ENCODE measurements at regions not wholly inside any gene's neighbourhood (a gene's known extent, or its start where the extent isn't known, plus 50 kb on each side); places are given as distances from the start of the nearest gene placed in this dataset.
"Not testable (repeated sequence)": the region's sequence is repeated elsewhere in the genome, so short reads cannot be mapped to it uniquely, and the experiment has no call there.

DNA sequence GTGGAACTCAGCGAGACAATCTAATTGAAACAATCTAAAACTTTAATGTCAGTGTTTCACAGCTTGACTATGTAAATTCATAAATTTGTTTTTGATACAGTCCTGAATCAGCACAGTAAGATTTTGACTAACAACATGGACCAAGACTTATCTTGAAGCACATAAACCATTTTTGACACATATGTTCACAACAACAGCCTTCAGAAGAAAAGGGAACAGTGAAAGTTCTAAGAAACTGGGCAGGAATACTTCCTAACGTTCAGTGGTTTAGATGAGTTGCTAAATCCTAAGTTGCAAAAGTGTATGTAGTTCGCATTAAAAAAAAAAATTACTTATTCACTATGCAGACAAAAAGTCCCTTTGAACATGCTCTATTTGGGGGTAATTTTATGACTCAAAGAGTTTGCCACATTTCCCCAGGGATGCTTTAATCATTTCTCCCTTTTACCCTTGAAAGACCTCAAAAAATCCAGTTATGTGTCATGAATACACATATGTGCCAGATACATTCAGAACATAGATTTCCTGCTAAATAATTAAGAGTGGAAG, 120.2 kb downstream of the MRPL39 start:
- no peak for DNase-seq

DNA sequence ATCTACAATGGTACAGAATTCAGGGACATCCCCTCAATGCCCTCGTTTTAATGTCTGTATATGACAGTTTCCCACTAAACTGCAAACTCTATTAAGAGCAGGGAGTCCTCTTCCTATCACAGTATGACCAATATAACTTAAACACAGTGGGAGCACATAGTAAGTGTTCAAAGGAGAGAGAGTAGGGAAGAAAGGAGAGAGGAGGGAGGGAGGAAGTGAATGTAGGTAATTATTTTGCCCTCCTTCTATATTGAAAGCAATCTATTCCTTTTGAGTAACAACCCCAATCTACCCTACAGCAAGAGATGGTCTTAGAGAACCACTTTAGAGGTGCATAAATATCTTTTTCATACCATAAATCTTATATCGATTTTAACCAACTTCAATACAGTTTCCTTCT, 121.4 kb downstream of the MRPL39 start:
- DNase-seq, result no peak

DNA sequence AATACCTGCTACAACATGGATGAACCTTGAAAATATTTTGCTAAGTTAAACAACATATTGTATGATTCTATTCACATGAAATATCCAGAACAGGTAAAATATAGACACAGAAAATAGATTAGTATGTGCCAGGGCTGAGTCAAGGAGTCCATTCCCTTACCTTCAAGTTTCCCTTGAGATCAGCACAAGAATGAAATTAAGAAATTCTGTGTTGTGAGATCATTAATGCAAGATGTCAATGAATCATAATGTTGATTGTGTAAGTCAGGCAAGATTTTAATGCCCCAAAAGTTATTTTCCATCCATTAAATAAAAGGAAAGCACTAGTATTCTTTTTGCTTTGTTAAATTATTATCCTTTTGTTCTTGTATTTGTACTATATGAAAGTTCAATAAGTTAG, 139.4 kb downstream of the MRPL39 start:
- DNase-seq, result no peak

- not testable (repeated sequence) for DNase-seq
Observed at GRCh38 chr21:25467071-25467470, 140.2 kb downstream of the MRPL39 start.

DNA sequence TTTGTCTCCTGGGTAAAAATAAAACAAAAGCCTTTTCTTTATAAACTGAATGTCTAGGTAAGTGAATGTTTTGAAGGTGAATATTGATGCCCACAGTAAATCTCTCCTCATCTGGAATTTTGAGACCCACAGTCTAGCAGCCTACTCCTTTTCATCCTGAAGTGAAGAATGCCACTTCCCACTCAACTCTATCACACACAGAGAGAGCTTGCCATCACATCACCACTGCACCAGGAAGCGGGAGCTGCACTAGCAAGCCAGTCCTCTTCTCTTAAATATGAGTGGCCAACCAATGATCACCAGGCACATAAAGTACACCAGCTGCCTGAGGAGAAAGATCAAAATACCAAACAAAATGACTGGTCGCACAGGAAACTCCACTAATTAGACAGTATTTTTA, 140.8 kb downstream of the MRPL39 start:
- DNase-seq, result no peak

DNA sequence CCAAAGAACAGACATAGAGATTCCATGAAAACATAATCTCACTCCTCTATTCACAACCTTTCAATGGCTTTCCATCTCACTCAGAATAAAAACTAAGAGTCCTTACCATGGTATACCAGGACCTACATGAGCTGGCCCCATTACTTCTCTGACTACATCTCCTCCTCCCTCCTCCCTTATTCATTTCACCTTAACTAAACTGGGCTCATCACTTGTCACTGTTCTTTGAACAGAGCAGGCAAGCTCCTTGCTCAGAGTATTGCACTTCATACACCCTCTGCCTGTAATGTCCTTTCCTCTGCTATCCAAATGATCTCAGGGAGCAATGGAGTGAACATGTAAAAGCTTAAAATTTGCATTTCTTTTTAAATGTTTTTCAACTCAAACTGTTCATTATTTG, 142.0 kb downstream of the MRPL39 start:
- DNase-seq, result no peak

- no peak for DNase-seq
Observed at GRCh38 chr21:25464275-25464674, 143.0 kb downstream of the MRPL39 start.

- DNase-seq, result no peak
Observed at GRCh38 chr21:25462517-25462971, 144.7 kb downstream of the MRPL39 start.

DNA sequence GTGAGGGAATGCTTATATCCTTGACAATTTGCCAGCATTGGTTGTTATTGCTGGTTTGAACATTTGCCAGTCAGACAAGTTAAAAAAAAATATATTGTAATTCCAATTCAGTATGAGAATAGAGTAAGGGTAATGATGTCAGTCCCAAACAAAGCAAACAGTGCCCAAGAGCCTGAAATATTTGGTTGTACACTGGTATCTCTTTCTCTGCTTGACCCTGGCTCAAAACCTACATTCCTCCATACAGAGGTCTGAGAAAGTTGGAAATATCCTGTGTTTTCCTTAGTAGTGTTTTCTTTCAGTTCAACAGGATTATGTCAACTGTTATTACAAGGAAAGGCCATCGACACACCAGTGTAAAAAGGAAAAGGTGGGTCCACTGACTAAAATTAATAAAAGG, 145.6 kb downstream of the MRPL39 start:
- no peak for DNase-seq

GRCh38 chr21:25459993-25460392, 147.3 kb downstream of the MRPL39 start:
- no peak for DNase-seq

GRCh38 chr21:25459365-25459764, 147.9 kb downstream of the MRPL39 start:
- no peak for DNase-seq

GRCh38 chr21:25458484-25458883, 148.8 kb downstream of the MRPL39 start:
- DNase-seq, result no peak

GRCh38 chr21:25457946-25458345, 149.3 kb downstream of the MRPL39 start:
- DNase-seq, result no peak

DNA sequence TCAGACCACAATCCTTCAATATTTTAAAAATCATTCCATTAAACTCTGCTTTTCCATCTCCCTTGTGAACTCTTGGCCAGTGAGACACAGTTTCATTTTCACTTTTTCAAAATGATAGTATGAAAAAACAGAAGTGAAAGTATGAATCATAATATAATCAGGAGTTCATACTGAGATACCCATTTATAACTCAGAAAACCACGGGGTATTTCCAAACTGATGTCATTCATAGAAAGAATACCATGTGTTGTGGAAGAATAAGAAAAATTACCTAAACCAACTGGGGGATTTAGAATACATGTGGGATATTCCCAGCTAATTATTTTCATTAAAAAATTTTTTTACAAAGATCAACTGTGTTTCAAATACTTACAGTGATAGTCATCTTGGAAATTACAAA, 149.9 kb downstream of the MRPL39 start:
- DNase-seq, result no peak

DNA sequence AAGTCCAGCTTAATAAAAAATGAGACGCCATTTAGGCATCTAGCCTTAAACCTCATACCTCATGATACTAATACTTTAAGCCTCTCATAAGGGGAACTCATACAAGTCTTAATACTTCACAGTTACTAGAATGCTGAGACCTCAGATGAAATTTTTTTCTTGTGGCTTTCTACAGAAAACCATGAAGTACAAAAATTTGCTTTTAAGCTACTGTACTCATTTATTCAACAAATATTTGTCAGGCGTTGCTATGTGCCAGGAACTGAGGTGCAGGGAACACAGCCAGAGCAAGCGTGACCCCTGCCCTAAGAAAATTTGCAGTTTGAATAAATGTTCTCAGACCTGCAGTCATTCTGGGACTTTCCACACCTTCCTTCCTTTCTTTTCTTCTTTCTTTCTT, 150.6 kb downstream of the MRPL39 start:
- DNase-seq, result no peak

GRCh38 chr21:25453524-25453923, 153.8 kb downstream of the MRPL39 start:
- no peak for DNase-seq

GRCh38 chr21:25449950-25450349, 157.3 kb downstream of the MRPL39 start:
- DNase-seq, result no peak

- no peak for DNase-seq
Observed at GRCh38 chr21:25441835-25442234, 165.4 kb downstream of the MRPL39 start.

DNA sequence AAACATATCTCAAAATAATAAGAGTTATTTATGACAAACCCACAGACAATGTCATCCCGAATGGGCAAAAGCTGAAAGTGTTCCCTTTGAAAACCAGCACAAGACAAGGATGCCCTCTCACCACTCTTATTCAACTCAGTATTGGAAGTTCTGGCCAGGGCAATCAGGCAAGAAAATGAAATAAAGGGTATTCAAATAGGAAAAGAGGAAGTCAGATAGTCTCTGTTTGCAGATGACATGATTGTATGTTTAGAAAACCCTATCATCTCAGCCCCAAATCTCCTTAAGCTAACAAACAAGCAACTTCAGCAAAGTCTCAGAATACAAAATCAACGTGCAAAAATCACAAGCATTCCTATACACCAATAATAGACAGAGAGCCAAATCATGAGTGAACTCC, 169.8 kb downstream of the MRPL39 start:
- DNase-seq, result not testable (repeated sequence)

DNA sequence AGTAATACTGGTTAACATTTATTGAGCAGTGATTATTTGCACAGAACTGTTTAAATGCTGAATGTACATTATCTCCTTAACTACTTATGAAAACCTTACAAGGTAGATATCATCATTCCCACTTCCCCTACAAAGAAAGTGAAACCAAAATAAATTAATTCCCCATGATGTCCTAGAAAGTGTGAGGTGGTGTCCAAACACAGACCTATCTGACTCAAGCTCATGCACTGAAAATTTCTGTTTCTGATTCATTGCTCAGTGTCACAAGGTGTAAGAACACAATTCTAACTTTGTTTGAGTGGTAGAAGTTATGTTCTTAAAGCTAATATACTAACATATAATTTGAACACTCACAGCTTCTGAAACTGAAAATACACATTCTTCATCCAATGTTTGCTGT, 178.7 kb downstream of the MRPL39 start:
- DNase-seq, result no peak

DNA sequence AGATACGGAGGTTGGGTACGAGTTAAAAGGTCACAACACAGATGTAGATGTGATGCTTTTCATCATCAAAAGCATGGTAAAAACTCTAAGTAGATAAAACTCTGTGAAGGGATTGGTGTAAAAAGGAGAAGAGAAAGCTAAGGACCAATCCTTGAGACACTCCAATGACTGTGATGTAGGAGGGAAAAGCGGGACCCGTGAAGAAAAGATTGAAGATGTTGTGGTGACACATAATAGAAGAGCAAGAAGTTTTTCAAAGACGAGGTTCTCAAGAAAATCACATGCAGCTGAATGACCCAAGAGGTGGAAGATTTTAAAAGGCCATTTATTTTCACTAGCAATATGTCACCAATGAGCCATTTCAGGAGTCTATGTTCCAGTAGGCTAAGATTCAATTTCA, 179.5 kb downstream of the MRPL39 start:
- DNase-seq, result no peak

DNA sequence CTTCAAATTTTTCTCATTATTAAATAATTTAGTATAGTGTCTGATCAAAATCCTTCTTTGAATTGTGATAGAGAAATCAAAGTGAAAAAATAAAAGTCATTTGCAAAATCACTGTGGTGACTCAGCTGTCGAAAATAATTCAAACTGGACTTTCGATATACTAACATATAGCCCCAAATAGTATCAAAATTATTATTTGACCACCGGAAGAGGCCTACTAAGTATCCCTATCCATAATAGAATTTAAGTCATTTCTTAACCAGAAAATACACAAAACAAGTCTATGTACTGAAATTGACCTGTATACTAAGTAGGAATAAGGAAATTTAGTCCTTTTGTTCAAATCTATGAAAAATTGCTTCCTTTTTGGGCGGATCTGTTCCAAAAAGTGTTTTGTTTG, 180.7 kb downstream of the MRPL39 start:
- no peak for DNase-seq

DNA sequence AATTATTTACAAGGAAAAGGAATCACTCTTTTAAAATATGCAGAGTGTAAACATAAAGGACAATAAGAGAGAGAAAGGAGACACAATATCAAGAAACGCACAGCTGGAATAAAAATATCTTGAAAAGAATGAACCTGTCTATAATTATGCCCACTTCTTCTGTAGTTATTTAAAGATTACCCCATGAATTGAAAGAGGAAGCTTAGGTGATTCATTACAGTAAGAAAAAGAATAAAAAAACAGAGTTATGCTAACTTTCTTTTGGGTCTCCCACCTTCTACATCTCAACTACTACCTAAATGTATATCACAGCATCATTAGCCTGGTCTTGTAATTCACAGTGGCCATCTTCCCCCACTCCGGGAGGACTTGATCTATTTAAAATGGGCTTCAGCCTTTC, 182.1 kb downstream of the MRPL39 start:
- DNase-seq, result no peak

GRCh38 chr21:25424634-25425033, 182.6 kb downstream of the MRPL39 start:
- DNase-seq, result no peak

DNA sequence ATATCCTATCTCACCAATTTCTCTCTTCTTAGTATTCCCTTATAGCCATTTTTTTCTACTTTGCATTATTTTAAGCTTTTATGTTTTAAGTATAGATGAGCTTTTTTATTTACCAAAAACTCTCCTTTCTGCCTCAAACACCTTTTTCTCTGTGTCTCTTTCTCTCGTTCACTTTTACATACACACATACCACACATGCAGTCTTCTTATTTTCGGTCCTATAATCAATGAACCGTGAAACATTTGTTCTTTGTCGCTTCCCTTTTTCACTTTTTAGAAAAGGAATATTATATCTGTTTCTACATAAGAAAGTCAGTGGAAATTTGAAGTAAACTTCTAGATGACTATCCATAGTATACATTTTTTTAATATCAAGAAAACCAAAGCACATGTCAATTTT, 183.2 kb downstream of the MRPL39 start:
- no peak for DNase-seq

All from NCI-H69 (cell line).